NCI-H146 treated with DMSO at 0.1 percent for 48 hours (cell line): ENCODE measurements at regions not wholly inside any gene's neighbourhood (a gene's known extent, or its start where the extent isn't known, plus 50 kb on each side); places are given as distances from the start of the nearest gene placed in this dataset.
"Not testable (repeated sequence)": the region's sequence is repeated elsewhere in the genome, so short reads cannot be mapped to it uniquely, and the experiment has no call there.

ENCODE experiments used
- DNase-seq: peaks from one replicate; lab custom pipeline; 2025; ENCODE audit not compliant: unreplicated experiment; lab: John Stamatoyannopoulos, UW

DNA sequence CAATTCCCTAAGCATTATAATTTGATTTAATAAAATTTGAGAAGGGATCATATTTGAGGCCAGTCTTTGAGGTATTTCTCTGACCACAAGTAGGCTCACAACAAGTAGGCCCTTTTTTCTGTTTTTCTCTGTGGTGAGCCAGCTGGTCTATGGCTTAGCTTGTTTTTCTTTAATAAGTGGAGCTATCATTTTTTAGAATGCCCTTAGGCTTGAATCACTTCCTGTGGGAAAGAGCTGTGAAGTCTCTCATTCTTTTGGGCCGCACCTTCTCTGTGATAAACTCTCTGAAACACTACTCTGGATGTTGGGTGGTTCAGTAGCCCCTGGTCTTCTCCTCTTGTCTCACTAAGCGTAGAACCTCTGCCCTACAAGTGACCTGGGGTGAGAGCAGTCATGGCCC is 235.9 kb downstream of the SUCLG1 start:
- no peak for DNase-seq

DNA sequence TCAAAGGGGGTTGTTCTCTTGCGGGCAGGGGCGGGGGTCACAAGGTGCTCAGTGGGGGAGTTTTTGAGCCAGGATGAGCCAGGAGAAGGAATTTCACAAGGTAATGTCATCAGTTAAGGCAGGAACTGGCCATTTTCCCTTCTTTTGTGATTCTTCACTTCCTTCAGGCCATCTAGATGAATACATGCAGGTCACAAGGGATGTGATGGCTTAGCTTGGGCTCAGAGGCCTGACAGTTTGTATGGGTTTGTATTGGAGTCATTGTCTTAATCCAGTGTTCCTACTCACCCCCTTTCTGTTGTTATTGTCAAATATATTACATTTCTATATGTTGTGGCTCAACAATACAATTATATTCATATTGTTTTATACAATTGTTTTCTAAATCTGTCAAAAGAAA is 238.0 kb downstream of the SUCLG1 start:
- not testable (repeated sequence) for DNase-seq

DNA sequence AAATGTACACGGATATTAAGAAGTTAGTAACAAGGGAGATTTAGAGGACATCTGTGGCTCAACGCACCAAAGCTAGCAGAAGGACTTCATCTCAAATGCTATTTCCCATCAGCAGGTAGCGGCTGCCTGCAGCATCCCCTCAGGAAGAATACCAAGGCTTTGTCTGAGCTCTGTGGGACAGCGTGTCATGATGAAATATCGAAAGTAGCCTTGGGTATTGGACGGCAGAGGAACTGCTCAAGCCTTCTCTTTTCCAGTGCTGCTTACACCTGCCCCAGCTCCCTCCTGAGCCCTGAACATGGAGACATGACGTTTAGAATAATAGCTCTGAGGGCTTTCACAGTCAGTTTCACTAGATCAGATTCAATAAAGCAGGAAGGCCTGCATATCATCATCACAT is 241.6 kb downstream of the SUCLG1 start:
- no peak for DNase-seq

DNA sequence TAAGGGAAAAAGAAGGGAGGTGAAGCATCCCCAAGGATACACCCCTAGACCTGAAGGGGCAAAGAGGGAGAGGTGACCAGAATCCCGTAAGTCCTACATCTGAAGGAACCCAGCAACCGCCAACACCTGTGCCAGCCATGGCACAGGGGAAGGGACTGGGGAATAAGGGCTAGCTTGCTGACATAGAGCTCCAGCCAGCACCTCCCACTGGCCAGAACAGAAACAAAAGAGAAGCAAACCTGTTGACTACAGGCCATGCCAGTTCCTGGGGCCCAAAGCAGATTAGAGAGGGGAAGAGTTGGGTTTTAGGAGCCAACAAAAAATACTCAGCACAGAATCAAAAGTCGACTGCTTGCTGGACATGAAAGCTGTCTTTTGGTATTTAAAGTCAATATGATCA is 244.6 kb downstream of the SUCLG1 start:
- no peak for DNase-seq

DNA sequence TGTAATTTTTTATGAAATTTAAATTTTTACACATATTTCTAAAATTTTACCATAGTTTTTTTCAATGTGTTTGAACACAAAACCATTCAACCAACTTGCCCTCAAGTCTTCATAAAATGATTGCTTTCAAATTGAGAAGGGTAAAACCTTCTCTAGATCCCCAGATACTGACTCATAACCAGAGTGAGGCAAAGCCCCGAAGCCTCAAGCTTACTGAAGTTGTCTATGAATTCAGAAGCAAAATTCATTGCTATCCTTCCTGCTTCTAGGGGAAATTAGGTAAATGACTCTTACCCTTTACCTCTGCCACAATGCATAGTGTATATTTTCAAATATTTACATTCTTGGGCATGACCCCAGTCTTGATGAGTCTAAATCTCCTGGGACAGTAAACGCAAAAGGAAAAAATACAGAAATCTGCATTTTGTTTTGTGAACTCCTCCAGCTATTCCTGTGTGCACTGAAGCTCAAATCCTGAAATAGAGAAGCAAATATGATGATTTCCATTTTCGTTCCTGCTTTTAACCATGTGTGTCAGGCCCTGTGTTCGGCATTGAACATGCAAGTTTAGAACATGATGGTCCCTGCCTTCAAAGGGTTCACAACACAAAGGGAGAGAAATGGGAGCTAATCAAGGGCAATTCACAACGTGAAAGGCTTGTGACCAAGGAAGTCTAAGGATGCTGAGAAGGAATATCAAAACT is 246.3 kb downstream of the SUCLG1 start:
- no peak for DNase-seq

DNA sequence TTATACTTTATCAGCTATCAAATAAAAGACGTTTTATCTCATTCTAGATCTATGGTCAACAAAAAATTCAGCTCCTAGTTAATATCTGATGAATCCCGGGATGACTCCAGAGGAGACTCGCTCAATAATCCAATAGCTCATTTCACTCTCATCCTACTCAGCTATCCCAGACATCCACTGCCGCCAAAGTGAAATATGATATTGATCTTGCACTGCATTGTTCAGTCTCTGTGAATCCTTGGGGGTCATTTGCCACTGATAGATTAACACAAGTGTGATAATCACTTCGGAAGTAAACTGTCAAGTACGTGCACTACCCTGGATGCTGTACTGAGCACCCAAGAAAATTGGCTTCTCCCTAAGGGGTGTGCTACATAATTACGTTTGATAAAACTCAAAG is 249.1 kb downstream of the SUCLG1 start:
- DNase-seq, result no peak

DNA sequence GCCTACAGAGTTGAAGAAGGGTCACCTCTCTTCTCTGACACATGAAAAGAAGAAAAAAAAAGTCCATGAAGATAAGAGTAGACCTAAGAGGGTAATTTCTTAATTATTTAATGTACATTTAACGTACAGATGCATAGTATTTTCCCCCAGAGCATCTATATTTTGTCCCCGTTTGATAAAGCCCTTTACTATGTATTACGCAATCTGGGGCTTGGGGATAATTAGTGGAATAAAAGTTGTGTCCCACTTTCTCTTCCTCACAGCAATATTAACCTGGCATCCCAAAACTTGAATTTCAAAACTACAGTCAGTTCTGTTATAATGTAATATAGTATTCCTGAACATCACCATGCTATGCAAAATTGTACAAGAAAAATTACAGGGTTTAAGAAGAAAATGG is 254.1 kb downstream of the SUCLG1 start:
- no peak for DNase-seq

DNA sequence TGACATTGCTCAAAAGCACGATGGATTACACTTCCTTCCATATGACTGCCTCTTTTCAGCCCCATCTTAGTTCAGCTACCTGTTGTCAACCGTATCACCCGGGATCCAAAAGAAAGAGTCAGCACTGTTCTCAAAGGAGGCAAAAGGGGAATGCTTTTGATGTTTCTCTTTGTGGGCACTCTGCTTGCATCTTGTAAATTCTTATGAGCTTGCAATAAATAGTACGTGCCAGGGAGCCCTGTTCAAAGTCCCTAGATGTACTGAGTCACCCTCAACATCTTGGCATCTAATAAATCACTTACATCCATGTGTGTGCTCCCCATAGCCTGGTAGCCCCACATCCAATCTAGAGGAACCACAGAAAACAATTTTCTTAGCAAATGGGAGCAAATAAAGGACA is 256.9 kb downstream of the SUCLG1 start:
- no peak for DNase-seq

DNA sequence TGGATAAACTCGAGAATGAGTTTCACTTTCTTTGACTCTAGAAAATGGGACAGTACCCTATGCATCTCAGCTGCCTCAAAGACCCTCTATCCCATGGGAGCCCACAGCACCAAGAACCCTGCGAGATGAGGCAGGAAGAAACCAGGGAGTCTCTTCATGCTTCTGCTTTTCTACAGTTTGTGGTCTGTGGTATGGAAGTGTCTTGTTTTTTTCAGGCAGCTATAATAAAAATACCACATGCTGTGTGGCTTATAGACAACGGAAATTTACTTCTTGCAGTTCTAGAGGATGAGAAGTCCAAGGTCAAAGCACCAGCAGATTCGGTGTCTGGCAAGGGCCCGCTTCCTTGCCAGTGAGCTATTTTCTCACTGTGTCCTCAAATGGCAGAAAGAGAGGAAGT is 257.9 kb downstream of the SUCLG1 start:
- no peak for DNase-seq

DNA sequence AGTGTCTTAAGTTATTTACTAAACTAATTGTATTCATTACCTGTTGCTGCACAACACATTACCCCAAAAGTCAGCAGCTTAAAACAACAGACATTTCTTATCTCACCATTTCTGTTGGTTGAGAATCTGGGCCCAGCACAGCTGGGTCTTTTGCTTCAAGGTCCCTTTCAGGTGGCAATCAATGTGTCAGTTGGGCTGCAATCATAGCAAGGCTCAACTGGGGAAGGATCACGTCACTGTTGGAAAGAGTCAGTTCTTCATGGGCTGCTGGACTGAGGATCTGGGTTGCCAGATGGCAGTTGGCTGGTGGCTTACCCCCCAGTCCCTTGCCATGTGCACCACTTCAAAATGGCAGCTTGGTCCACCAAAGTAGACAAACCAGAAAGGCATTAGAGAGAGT is 261.2 kb downstream of the SUCLG1 start:
- no peak for DNase-seq

DNA sequence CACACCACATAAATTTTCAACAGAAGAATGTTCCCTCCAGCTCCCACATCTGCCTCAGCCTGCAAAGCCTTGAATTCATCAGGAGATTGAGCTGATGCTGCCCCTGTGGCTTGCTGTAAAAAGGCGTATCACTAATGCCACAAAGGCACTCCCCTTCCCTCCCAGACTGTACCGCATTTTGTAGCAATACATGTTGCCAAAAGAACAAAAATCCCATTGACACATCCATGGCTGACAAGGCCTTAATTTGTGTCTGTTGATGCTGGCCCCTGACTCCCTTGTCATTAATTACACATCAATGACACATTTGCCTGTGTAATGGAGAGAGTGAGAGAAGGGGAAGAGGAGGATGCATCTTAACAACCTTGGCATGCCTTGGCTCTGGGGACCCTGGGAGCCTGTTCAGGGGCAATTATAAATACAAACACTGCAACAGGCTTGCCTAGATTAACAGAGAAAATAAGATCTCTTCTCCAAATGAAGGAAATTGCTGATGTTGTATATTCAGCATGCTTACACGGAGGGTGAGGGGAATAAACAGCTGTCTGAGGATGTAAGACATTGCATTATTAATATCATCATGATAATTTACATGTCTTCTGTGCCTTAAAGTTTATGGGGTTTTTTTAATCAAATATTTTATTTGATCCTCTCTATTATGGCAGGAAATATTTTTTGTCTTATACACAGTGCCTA is 264.0 kb downstream of the SUCLG1 start:
- DNase-seq, result no peak

DNA sequence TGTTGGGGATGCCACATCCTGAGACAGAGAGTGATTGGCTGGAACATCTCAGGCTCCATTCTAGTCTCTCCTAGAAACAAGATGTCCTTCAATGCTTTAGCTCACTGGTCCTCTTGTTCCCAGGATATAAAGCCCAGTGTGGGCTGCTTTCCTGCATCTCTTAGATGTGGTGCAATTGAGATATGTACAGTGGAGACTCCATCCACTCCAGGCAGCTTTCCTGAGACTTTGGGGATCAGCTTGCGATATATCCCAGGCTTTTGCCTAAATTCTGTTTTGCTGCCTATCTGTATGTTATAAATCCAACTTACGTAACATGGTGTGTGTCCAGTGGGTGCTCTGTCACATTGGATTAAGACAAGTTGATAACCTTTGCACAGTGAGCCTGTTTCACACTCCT is 264.9 kb downstream of the SUCLG1 start:
- no peak for DNase-seq

DNA sequence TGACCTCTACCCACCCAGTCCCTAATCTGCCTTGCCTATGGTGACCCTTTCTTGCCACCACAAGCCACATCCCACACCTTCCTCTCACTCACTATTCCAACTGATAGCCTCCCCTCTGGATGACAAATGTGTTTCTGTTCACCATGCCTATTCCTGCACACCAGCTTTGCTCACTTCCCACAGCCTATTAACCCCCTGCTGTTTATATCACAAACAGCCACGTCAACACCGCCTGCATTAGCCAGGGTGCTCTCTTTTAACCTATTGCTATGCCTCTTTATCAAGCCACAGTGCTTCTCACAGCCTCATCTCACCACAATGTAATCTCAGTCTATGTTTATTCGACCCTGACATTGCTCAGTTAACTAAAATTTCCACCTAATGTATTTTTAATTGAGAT is 271.8 kb downstream of the SUCLG1 start:
- no peak for DNase-seq

DNA sequence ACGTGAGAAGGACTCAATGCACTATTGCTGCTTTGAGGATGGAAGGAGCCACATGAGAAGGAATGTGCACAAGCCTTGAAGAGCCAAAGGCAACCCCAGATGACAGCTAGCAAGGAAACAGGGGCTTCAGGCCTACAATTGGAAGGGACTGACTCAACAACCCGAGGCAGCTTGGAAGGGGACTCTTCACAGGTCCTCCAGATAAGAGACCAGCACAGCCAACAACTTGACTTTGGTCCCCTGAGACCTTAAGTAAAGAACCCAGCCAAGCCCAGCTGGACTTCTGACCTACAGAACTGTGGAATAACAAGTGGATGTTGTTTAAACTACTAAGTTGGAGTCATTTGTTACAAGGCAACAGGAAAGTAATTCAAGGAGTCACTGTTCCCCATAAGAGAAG is 277.2 kb downstream of the SUCLG1 start:
- no peak for DNase-seq

DNA sequence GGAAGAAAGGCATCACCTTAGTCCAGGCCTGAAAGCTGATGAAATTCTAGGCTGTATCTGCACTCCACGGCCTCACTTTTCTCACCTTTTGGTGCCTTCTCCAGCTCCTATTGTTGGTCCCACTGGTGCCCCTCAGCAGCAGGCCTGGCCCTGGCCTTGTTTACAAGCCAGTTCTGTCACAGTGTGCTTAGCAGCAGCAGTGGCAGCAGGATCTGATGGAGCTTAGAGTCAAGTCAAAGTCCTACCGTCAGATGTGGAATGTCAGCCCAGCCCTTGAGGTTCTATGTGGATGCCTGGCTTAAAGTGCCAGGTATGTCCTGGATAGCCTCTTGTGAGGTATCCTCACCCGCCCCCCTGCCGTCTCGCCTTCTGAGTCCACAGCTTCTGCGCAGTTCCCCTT is 281.3 kb downstream of the SUCLG1 start:
- no peak for DNase-seq

DNA sequence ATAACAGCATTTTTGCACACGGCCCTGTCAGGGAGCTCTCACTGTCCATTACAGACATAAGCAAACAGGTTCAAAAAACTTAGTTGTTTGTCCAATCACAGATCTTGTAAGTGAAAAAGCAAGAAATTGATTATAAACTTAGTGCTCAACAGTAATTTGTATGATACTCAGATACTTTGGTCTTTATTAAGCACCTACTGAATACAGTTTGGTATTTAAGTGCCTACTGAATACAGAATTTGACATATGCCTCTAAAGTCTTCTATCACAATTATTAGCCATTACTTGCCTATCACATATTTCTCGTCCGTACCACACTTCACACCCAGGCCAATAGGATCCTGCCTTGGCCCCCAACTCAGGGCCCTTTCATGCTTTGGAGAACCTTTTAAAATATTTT is 283.1 kb downstream of the SUCLG1 start:
- DNase-seq, result no peak

DNA sequence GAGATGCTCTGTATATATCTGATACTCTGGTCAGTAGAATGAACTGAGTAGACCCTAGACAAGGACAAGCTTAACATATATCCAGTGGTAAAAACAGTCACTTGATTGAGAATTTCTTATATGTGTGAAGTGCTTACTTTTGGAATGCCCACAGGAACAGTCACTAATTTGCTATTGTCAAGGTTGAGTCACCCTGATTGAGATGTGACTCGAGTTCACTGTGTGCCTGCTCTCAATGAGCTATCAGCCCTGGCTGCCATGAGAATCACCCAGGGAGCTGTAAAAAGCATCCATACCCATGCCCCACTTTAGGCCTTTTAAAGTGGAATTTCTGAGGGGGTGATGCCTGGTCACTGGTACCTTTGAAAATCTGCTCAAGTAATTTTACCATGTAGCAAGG is 283.7 kb downstream of the SUCLG1 start:
- no peak for DNase-seq

DNA sequence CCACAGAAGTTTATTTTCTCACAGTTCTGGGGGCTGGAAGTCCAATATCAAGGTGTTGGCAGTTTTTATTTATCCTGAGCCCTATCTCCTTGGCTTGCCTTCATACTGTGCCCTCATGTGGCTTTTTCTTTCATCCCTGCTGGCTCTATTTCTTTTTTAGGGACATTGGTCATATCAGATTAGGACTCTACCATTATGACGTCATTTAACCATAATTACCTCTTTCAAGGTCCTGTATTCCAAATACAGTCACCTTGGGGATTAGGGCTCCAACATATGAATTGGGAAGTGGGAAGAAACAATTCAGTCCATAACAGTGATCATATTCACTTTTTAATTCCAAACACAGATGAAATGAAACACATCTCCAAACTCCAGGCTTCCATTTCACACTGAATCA is 286.0 kb downstream of the SUCLG1 start:
- no peak for DNase-seq

DNA sequence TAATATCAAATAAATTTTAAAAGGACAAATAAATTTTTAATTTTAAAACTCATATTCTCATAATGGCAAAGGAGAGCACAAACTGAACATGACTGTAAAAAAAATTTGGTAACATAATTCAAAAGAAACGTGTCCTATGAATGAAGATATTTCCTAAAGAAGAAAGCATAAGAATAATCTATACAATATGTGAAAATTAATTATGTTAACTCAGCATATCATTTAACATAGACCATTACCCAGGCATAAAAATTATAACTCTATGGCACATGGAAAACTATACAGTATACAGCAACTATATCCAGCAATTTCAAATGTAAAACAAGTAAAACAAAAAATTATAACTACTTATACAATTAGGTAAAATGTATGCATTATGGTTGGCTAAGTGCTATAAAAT is 288.1 kb downstream of the SUCLG1 start:
- no peak for DNase-seq

DNA sequence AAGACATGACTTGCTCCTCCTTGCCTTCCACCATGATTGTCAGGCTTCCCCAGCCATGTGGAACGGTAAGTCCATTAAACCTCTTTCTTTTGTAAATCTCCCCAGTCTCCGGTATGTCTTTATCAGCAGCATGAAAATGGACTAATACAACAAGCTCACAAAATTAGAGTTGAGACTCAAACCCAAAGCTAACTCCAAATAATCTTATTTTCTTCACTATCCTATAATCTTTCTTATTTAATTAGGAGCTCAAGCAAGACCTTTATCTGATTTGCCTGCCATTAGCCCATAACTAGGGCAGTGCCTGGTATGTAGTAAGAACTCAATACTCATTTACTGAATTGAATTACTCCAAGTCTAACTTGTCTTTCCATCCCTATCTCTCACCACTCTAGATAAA is 289.2 kb downstream of the SUCLG1 start:
- DNase-seq, result no peak

DNA sequence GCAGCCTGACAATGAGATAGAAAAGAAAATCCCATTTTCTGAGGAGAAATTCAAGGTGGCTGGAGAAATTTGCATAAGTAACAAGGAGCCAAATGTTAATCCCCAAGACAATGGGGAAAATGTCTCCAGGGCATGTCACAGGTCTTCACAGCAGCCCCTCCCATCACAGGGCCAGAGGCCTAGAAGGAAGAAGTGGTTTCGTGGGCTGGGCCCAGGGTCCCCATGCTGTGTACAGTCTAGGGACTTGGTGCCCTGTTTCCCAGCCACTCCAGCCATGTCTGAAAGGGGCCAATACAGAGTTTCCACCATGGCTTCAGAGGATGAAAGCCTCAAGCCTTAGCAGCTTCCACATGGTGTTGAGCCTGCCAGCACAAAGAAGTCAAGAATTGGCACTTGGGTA is 290.5 kb downstream of the SUCLG1 start:
- not testable (repeated sequence) for DNase-seq

DNA sequence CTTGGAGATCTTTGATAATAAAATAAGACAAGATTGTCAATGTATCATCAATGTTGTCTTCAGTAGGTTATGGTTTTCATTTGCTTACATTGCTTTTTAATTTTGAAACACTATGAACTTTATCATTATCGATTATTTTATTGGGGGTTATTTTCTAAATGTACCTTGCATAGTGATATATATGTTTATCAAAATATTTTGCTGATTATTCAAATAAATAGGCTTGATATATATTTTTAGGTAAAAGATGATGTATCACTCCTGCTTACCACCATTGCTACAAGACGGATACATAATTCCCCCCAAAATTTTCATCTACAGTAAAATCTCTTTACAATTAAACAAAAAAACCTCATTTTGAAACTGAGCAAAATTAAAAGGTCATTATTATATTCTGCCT is 293.8 kb downstream of the SUCLG1 start:
- DNase-seq, result no peak

DNA sequence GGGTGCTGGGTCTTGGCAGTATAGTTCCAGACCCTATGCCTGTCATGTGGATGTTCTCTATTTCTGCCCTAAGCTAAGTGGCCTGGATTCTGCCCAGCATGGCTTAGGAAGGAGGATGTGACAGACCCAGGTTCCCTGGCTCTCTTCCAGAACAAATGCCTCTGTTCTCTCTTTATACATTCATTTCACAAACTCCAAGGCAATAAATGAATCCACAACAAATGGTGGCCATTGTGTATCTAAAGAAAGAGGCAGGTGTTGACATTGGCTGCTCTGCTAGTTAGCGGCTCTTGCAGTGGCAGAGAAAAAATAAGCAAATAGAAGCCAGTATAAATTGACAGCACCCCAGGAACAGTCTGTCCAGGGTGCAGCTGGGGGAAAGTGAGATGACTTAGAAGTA is 298.6 kb downstream of the SUCLG1 start:
- DNase-seq, result no peak
